ENCODE measurements at regions not wholly inside any gene's neighbourhood (a gene's known extent, or its start where the extent isn't known, plus 50 kb on each side); places are given as distances from the start of the nearest gene placed in this dataset.

DNA sequence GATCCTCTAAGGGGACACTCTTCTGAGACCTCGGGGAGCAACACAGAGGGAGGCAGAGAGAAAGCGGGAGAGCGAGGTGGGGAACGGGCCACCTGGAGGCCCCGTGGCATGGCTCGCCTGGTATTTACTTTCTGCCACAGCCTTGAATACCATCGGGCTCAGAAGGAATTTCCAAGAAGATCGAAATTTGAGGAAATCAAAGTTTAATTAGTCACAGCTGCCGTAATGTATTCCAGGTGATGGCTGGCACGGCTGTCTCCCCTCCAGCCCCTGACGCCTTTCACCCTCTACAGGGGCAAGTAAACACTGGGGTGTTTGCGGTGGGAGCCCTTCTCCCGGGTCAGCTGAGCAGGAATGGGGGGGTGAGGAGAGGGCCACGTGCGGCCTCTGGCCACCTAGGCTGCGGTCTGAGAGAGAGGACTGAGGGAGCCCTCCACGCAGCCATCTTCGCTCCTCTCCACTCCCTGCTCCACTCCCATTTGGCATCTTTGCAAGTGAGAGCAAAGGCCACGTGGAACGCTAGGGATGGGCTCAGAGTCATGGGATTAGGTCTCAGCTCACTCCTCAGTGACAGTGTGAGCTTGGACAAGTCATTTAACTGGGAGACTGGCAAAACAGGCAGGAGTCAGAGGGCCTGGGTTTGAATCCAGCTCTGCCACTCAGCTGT is 125.2 kb downstream of the SYF2 start:
- H3K9me3 Mint-ChIP-seq: peaks cover 0 to 9% of the 10 kb centered on the region in 2 donors
- peaks cover 0 to 12% of the 10 kb centered on the region in 2 donors for H3K27me3 Mint-ChIP-seq
- H3K36me3 Mint-ChIP-seq (ENCODE audit: insufficient read depth): peaks cover 11% of the 10 kb centered on the region
- ATAC-seq (replicated peaks): no peak
- H3K4me3 Mint-ChIP-seq: no peak overlapping the region
- no peak for DNase-seq
- no peak overlapping the region for H3K27ac Mint-ChIP-seq
- peaks cover 18 to 26% of the 10 kb centered on the region in 2 donors for H3K4me1 Mint-ChIP-seq (ENCODE audit: low read depth in 2 of 2)

DNA sequence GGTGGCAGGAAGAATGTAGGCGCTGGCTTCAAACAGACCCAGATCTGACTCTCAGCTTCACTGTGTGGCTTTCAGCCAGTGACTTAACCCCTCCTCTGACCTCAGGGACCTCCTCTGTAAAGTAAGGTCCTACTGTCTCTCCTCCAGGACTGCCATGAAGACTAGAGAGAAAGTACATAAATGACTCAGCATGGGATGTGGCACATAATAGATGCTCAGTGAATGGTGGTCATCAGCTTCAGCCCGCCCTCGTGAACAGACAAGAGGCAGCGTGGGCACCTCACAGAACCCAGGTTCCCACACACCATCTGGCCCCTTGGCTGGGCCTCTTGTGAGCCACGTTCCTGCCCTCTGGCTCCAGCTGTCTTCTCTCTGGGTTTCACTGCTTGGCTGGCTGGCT is 126.0 kb downstream of the SYF2 start:
- ATAC-seq (replicated peaks) (no peak), DNase-seq (no peak)
- Mint-ChIP-seq H3K4me1 (ENCODE audit: low read depth in 2 of 2) (peaks cover 25 to 32% of the 10 kb centered on the region in 2 donors), H3K27ac (no peak overlapping the region), H3K9me3 (peaks cover 0 to 9% of the 10 kb centered on the region in 2 donors), H3K27me3 (peaks cover 0 to 12% of the 10 kb centered on the region in 2 donors), H3K36me3 (ENCODE audit: insufficient read depth) (peaks cover 15% of the 10 kb centered on the region), H3K4me3 (no peak overlapping the region)

DNA sequence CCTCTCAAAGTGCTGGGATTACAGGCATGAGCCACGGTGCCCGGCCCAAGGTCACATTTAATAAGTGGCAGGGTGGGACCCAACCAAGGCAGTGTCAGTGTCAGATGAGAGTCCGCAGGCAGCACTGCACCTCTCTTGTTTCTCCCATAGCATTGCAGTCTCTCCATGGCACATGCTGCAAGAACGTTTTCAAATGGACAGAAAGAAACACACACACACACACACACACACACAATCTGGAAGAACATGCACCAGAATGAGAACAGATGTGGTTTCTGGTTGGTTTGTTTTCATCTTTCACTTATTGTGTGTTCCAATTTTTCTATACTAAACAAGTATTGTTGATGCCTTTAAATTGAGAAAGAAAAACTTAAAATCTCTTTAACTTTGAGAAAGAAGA is 126.5 kb downstream of the SYF2 start:
- no peak overlapping the region for H3K27ac Mint-ChIP-seq
- H3K4me1 Mint-ChIP-seq (ENCODE audit: low read depth in 2 of 2): peaks cover 31 to 36% of the 10 kb centered on the region in 2 donors
- DNase-seq (no peak), ATAC-seq (replicated peaks) (no peak)
- H3K27me3 Mint-ChIP-seq: peaks cover 0 to 12% of the 10 kb centered on the region in 2 donors
- no peak overlapping the region for H3K4me3 Mint-ChIP-seq
- peaks cover 0 to 9% of the 10 kb centered on the region in 2 donors for H3K9me3 Mint-ChIP-seq
- H3K36me3 Mint-ChIP-seq (ENCODE audit: insufficient read depth): peaks cover 15% of the 10 kb centered on the region

DNA sequence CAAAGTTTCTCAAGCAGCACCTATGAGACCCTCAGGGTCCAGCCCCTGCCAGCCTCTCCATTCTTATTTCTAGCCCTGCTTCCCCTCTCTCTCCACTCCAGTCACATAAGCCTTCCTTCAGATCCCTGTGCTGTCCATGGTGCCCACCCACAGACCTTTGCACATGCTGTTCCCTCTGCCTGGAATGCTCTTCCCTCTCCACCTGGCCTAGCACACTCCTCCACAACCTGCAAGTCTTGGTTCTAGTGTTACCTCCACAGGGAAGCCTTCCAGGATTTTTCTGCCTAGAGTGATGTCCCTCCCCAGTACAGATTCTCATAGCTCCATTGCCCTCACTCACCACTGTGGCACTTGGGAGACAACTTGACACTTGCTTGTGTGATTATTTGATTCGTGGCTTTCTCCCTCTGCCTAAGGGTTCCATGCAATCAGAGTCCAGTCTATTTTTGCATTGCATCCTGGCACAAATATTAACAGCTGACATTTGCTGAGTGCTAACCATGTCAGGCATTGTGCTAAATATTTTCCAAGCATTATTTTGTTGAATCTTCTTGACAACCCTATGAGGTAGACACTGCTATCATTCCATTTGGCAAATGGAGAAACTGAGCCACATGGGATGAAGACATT is 127.3 kb downstream of the SYF2 start:
- H3K27ac Mint-ChIP-seq: peak overlapping the region in 1 of 2 donors; percentile 41
- H3K4me3 Mint-ChIP-seq: no peak overlapping the region
- DNase-seq (no peak), ATAC-seq (replicated peaks) (no peak)
- H3K27me3 Mint-ChIP-seq: peaks cover 0 to 12% of the 10 kb centered on the region in 2 donors
- H3K36me3 Mint-ChIP-seq (ENCODE audit: insufficient read depth): peaks cover 15% of the 10 kb centered on the region
- H3K9me3 Mint-ChIP-seq: peaks cover 0 to 9% of the 10 kb centered on the region in 2 donors
- H3K4me1 Mint-ChIP-seq (ENCODE audit: low read depth in 2 of 2): peaks cover 34 to 39% of the 10 kb centered on the region in 2 donors

DNA sequence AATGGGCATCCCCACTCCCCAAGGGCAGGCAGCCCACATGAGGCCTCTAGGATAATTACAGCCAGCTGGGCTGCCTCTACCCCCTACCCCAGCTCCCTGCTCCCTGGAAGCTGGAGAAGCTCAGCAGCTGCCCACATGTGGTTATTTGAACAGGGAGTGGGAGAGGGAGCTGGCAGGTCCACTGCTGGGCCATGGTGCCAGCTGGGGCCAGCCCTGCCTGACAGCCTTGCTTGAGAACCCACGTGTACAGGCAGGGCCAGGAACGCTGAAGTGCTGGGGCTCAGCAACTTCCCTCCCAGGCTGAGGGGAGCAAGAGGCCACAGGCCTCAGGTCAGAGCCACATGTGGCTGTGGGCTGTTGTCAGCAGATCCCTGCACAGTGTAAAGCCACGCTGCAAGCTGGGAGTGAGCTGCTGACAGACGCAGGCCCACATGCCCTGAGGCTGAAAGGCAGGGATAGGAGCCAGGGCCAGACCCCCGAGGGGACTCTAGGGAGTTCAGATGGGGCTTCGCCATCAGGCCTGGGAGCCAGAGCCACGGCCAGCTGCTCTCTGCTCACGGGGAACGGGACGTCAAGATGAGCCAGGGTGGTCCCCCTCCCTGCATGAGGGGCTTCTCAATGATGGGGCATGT is 129.0 kb downstream of the SYF2 start:
- H3K4me1 Mint-ChIP-seq (ENCODE audit: low read depth in 2 of 2): peaks cover 44 to 45% of the 10 kb centered on the region in 2 donors
- H3K36me3 Mint-ChIP-seq (ENCODE audit: insufficient read depth): peaks cover 20% of the 10 kb centered on the region
- ATAC-seq (replicated peaks): no peak
- H3K4me3 Mint-ChIP-seq: no peak overlapping the region
- H3K27ac Mint-ChIP-seq: no peak overlapping the region
- no peaks in the 10 kb centered on the region for H3K9me3 Mint-ChIP-seq
- no peak for DNase-seq
- H3K27me3 Mint-ChIP-seq: peaks cover 0 to 12% of the 10 kb centered on the region in 2 donors

DNA sequence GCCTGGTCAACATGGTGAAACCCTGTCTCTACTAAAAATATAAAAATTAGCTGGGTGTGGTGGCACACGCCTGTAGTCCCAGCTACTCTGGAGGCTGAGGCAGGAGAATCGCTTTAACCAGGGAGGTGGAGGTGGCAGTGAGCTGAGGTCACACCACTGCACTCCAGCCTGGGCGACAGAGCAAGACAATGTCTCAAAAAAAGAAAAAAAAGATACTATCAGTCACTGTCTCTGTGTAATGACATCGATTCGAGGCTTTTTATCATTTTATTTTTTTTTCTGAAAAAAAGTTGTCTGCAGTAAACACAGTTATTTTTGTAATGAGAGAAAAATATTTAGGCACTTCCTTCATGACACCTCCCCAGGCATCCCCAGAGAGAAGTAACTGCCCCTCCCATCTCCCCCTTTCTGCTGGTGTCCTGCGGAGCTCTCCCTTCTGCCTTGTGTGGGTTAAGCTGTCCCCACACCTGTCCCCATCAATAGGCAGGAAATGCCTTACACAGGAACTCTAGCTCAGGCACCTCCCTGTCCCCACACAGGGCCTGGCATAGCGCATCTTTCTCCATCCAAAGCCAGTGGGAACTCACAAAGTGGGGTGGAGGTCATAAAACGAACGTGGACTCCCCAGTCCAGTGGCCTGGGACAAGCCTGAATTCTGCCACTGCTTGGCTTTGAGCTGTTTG is 132.0 kb downstream of the SYF2 start:
- ATAC-seq (replicated peaks) (peak; percentile 54), DNase-seq (peak in 2 of 3 experiments; percentile 28 to 41)
- Mint-ChIP-seq H3K27me3 (peaks cover 0 to 11% of the 10 kb centered on the region in 2 donors), H3K36me3 (ENCODE audit: insufficient read depth) (peaks cover 13% of the 10 kb centered on the region), H3K4me3 (peak overlapping the region; percentile 79 to 89), H3K27ac (peak overlapping the region; percentile 83 to 95), H3K4me1 (ENCODE audit: low read depth in 2 of 2) (peaks cover 64 to 75% of the 10 kb centered on the region in 2 donors), H3K9me3 (no peaks in the 10 kb centered on the region)

DNA sequence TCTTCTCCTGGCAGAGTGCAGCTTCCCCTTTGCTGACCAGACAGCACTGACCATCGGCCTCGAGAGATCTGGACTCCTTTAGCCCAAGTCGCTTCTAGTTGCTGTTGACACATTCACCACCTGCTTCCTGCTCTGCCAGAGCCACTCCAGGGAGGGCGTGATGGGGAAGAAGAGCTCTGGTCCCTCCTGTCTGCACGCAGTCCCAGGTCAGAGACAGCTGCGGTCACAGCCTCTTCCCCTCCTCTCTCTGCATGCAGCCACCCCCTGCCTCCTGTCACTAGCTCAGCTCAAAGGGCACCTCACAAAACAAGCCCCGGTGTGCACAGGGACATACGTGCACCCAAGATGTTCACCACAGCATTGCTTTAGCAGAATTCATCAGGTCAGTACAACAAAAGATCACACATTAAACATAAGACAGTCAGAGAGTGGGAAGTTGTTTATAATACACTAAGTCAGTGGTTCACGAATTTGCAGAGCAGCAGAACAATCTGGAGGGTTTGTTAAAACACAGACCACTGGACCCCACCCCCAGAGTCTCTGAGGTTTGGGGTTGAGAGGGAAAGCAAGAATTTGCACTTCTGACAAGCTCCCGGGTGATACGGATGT is 132.9 kb downstream of the SYF2 start:
- ATAC-seq (replicated peaks) (peak; percentile 62), DNase-seq (peak; percentile 57 to 73 (median 60))
- peak overlapping the region; percentile 83 to 95 for H3K27ac Mint-ChIP-seq
- peaks cover 13% of the 10 kb centered on the region for H3K36me3 Mint-ChIP-seq (ENCODE audit: insufficient read depth)
- H3K4me1 Mint-ChIP-seq (ENCODE audit: low read depth in 2 of 2): peaks cover 67 to 81% of the 10 kb centered on the region in 2 donors
- H3K9me3 Mint-ChIP-seq: peaks cover 0 to 2% of the 10 kb centered on the region in 2 donors
- H3K27me3 Mint-ChIP-seq: peaks cover 0 to 3% of the 10 kb centered on the region in 2 donors
- peak overlapping the region; percentile 79 to 89 for H3K4me3 Mint-ChIP-seq

DNA sequence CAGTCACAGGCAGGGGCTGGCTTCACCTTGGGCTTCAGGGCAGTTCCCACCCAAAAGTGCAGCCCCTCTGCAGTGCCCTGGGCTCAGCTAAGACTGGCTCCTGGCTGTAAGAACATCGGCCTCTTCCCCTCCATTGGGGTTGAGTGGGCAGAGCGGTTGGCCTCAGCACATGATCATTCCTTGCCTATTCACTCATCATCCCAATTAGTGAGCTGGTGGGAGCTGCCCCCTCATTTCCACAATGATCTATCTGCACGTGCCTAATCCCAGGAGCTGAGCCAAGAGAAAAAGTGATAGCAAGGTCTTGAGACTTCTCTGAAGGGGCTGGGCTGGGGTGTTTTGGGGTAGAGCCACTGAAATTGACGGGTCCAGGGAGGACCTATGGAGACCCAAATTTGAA is 133.6 kb downstream of the SYF2 start:
- Mint-ChIP-seq H3K9me3 (peaks cover 0 to 2% of the 10 kb centered on the region in 2 donors), H3K27ac (peak overlapping the region; percentile 83 to 95), H3K4me3 (peak overlapping the region; percentile 79 to 89), H3K4me1 (ENCODE audit: low read depth in 2 of 2) (peaks cover 62 to 88% of the 10 kb centered on the region in 2 donors), H3K27me3 (no peaks in the 10 kb centered on the region), H3K36me3 (ENCODE audit: insufficient read depth) (peaks cover 13% of the 10 kb centered on the region)
- DNase-seq (no peak), ATAC-seq (replicated peaks) (no peak)

DNA sequence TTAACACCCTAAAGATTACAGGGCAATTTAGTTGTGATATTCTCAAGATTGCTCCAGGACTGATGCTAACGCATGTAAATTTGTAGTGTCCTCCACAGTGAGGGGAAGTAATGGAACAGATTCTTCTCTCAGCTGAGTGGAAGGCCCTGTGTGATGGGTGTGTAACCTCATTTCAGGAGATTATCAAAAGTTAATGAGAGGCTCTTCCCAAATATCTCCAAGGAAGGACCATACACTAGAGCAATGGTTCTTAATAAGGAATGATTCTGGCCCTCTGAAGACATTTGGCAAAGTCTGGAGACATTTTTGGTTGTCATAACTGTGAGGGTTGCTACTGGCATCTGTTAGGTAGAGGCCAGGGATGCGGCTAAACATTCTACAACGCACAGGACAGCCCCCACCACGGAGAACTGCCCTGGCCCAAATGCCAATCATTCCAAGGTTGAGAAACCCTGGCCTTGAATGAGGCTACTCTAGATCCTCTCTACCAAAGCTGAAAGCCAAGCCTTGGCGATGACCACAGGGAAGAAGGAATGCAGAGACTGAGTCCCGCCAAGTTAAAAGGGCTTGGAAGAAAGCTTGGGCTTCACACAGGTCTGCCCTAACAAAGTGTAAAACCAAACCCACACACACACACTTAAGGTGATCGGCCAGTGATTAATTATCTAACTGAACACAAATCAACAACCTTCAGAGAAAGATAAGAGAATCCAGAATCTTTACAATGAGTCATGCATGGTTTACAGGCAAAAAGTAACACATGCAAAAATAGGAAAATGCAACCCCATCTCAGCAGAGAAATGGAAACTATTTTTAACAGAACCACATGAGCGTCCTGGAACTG is 135.8 kb downstream of the SYF2 start:
- Mint-ChIP-seq H3K4me1 (ENCODE audit: low read depth in 2 of 2) (peaks cover 61 to 83% of the 10 kb centered on the region in 2 donors), H3K4me3 (peak overlapping the region; percentile 79 to 89), H3K27me3 (no peaks in the 10 kb centered on the region), H3K9me3 (peaks cover 0 to 2% of the 10 kb centered on the region in 2 donors), H3K27ac (peak overlapping the region; percentile 83 to 85), H3K36me3 (ENCODE audit: insufficient read depth) (peaks cover 11% of the 10 kb centered on the region)
- no peak for DNase-seq
- no peak for ATAC-seq (replicated peaks)

DNA sequence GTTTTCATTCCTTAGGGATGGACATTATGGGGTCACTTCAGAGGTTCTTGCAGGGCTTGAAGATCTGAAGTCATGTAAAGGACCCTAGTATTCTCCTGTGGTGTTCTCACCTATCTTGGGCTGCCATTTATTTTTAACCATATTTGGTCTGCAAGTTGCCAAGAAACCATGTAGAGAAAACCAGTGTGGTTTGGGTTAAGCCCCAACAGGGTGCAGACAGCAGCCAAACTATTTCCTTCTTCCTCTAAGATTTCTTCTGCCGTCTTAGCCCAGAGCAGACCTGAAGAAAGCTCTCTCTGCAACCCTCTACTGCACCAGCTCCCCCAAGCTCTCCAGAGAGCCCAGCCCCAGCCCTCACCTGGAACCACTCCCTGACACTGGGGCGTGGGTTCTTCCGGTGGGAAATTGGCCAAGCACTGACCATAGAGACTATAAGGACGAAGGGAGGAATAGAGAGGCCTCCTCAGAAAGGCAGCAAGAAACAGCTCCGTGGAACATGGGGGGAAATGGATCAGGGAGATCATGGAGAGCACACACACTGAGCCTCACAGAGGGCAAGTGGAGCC is 136.6 kb downstream of the SYF2 start:
- DNase-seq (peak in 2 of 3 experiments; percentile 24 to 27), ATAC-seq (replicated peaks) (peak; percentile 36)
- H3K4me3 Mint-ChIP-seq: peak overlapping the region; percentile 79 to 89
- no peaks in the 10 kb centered on the region for H3K27me3 Mint-ChIP-seq
- H3K9me3 Mint-ChIP-seq: peaks cover 0 to 2% of the 10 kb centered on the region in 2 donors
- peaks cover 10% of the 10 kb centered on the region for H3K36me3 Mint-ChIP-seq (ENCODE audit: insufficient read depth)
- peak overlapping the region; percentile 80 to 85 for H3K27ac Mint-ChIP-seq
- H3K4me1 Mint-ChIP-seq (ENCODE audit: low read depth in 2 of 2): peaks cover 54 to 81% of the 10 kb centered on the region in 2 donors

DNA sequence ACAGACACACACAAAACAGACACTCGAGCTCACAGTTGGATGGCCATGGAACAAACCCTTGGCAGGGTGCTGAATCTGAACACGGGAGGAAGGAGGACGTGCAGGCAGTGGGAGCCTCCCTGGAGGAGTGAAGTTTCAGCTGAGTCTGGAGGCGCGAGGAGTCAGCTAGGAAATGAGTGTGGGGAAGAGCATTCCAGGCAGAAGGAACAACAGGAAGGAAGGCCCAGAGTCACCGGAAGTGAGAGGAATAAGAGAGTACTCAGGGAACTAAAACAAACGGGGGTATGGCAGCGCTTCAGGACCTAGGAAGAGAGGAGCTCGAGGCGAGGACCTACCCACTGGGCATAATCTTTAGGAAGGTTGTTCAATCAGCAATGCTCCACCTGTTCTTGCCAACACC is 137.3 kb downstream of the SYF2 start:
- H3K36me3 Mint-ChIP-seq (ENCODE audit: insufficient read depth): peaks cover 10% of the 10 kb centered on the region
- no peaks in the 10 kb centered on the region for H3K27me3 Mint-ChIP-seq
- DNase-seq (no peak), ATAC-seq (replicated peaks) (no peak)
- peak overlapping the region; percentile 79 to 89 for H3K4me3 Mint-ChIP-seq
- H3K9me3 Mint-ChIP-seq: peaks cover 0 to 2% of the 10 kb centered on the region in 2 donors
- H3K27ac Mint-ChIP-seq: peak overlapping the region; percentile 80 to 85
- peaks cover 50 to 76% of the 10 kb centered on the region in 2 donors for H3K4me1 Mint-ChIP-seq (ENCODE audit: low read depth in 2 of 2)

DNA sequence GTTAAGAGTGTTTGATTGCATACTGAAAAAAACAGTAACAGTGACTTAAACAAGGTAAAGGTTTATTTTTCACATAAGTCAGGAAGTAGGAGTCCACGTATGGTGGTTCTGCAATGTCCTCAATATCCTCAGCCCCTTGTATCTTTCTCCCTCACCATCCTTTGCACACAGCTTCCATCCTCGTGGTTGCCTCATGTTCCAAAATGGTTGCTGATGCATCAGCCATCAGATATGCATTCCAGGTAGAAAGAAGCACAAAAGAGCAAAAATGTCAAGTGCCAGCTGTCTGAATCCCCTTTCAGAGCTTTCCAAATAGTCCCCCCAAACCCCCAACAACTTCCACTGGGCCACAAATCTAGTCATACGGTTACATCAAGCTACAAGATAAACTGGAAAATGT is 138.1 kb downstream of the SYF2 start:
- DNase-seq (no peak), ATAC-seq (replicated peaks) (no peak)
- H3K9me3 Mint-ChIP-seq: peaks cover 0 to 2% of the 10 kb centered on the region in 2 donors
- H3K36me3 Mint-ChIP-seq (ENCODE audit: insufficient read depth): peaks cover 5% of the 10 kb centered on the region
- H3K4me1 Mint-ChIP-seq (ENCODE audit: low read depth in 2 of 2): peaks cover 42 to 69% of the 10 kb centered on the region in 2 donors
- H3K27ac Mint-ChIP-seq: no peak overlapping the region
- H3K27me3 Mint-ChIP-seq: no peaks in the 10 kb centered on the region
- H3K4me3 Mint-ChIP-seq: peak overlapping the region in 1 of 2 donors; percentile 8
